ENCODE measurements at regions not wholly inside any gene's neighbourhood (a gene's known extent, or its start where the extent isn't known, plus 50 kb on each side); places are given as distances from the start of the nearest gene placed in this dataset.
"Not testable (repeated sequence)": the region's sequence is repeated elsewhere in the genome, so short reads cannot be mapped to it uniquely, and the experiment has no call there.

- H2AFZ ChIP-seq (ENCODE audit: low read depth, low read length): no peak overlapping the region
- no peak overlapping the region for H3K4me3 ChIP-seq (ENCODE audit: low read depth in 1 of 2, low read length in 2 of 2)
- H3K9ac ChIP-seq (ENCODE audit: low read depth, low read length): no peak overlapping the region
- TF ChIP-seq, protein P1, sequence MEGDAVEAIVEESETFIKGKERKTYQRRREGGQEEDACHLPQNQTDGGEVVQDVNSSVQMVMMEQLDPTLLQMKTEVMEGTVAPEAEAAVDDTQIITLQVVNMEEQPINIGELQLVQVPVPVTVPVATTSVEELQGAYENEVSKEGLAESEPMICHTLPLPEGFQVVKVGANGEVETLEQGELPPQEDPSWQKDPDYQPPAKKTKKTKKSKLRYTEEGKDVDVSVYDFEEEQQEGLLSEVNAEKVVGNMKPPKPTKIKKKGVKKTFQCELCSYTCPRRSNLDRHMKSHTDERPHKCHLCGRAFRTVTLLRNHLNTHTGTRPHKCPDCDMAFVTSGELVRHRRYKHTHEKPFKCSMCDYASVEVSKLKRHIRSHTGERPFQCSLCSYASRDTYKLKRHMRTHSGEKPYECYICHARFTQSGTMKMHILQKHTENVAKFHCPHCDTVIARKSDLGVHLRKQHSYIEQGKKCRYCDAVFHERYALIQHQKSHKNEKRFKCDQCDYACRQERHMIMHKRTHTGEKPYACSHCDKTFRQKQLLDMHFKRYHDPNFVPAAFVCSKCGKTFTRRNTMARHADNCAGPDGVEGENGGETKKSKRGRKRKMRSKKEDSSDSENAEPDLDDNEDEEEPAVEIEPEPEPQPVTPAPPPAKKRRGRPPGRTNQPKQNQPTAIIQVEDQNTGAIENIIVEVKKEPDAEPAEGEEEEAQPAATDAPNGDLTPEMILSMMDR (IDR thresholded peaks at IDR 0.05; ENCODE audit: borderline replicate concordance, extremely low read depth, low read length, poor library complexity, severe bottlenecking): no peak
- no peak for TF ChIP-seq EZH2 (IDR thresholded peaks at IDR 0.05; ENCODE audit: borderline replicate concordance, low read depth, low read length, severe bottlenecking)
- no peaks in the 10 kb centered on the region for H3K4me1 ChIP-seq (ENCODE audit: insufficient read depth, low read length)
- no peak overlapping the region for H3K27ac ChIP-seq (ENCODE audit: low read length)
- ATAC-seq (ENCODE audit: insufficient read depth, low read depth): no peak
- no peaks in the 10 kb centered on the region for H3K27me3 ChIP-seq (ENCODE audit: insufficient read depth, low read length, poor library complexity)
- H3K36me3 ChIP-seq (ENCODE audit: insufficient read depth, low read length): no peaks in the 10 kb centered on the region
- H4K20me1 ChIP-seq (ENCODE audit: insufficient read depth, low read length): no peaks in the 10 kb centered on the region
- no peak overlapping the region for H3K4me2 ChIP-seq (ENCODE audit: insufficient read depth, low read length)
- no peaks in the 10 kb centered on the region for H3K79me2 ChIP-seq (ENCODE audit: insufficient read depth, low read length)
- no peaks in the 10 kb centered on the region for H3K9me3 ChIP-seq (ENCODE audit: insufficient read depth, low read length, severe bottlenecking)
- no peak for DNase-seq
These were observed 362.8 kb upstream of the ZNF462 start for GRCh38 chr9:106500171-106500570.

DNA sequence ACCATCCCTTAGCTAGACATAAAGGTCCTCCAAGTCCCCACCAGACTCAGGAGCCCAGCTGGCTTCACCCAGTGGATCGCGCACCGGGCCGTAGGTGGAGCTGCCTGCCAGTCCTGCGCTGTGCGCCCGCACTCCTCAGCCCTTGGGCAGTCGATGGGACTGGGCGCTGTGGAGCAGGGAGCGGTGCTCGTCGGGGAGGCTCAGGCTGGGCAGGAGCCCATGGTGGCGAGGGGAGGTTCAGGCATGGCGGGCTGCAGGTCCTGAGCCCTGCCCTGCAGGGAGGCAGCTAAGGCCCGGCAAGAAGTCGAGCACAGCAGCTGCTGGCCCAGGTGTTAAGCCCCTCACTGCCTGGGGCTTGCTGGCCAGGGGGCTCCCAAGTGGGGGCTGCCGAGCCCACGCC, 361.8 kb upstream of the ZNF462 start:
- not testable (repeated sequence) for ATAC-seq (ENCODE audit: insufficient read depth, low read depth); H3K4me1 ChIP-seq (ENCODE audit: insufficient read depth, low read length); H3K9me3 ChIP-seq (ENCODE audit: insufficient read depth, low read length, severe bottlenecking); H3K4me3 ChIP-seq (ENCODE audit: low read depth in 1 of 2, low read length in 2 of 2); H3K27ac ChIP-seq (ENCODE audit: low read length); H3K4me2 ChIP-seq (ENCODE audit: insufficient read depth, low read length); H4K20me1 ChIP-seq (ENCODE audit: insufficient read depth, low read length); H3K36me3 ChIP-seq (ENCODE audit: insufficient read depth, low read length); H2AFZ ChIP-seq (ENCODE audit: low read depth, low read length); H3K79me2 ChIP-seq (ENCODE audit: insufficient read depth, low read length); H3K27me3 ChIP-seq (ENCODE audit: insufficient read depth, low read length, poor library complexity); H3K9ac ChIP-seq (ENCODE audit: low read depth, low read length); DNase-seq

GRCh38 chr9:106502930-106503329, 360.0 kb upstream of the ZNF462 start:
- no peaks in the 10 kb centered on the region for H3K9me3 ChIP-seq (ENCODE audit: insufficient read depth, low read length, severe bottlenecking)
- H3K27ac ChIP-seq (ENCODE audit: low read length): no peak overlapping the region
- no peaks in the 10 kb centered on the region for H3K79me2 ChIP-seq (ENCODE audit: insufficient read depth, low read length)
- no peak for ATAC-seq (ENCODE audit: insufficient read depth, low read depth)
- H2AFZ ChIP-seq (ENCODE audit: low read depth, low read length): no peak overlapping the region
- H4K20me1 ChIP-seq (ENCODE audit: insufficient read depth, low read length): no peaks in the 10 kb centered on the region
- H3K9ac ChIP-seq (ENCODE audit: low read depth, low read length): no peak overlapping the region
- no peaks in the 10 kb centered on the region for H3K27me3 ChIP-seq (ENCODE audit: insufficient read depth, low read length, poor library complexity)
- TF ChIP-seq, protein P1 (IDR thresholded peaks at IDR 0.05; ENCODE audit: borderline replicate concordance, extremely low read depth, low read length, poor library complexity, severe bottlenecking): no peak
- TF ChIP-seq EZH2 (IDR thresholded peaks at IDR 0.05; ENCODE audit: borderline replicate concordance, low read depth, low read length, severe bottlenecking): no peak
- H3K4me2 ChIP-seq (ENCODE audit: insufficient read depth, low read length): no peak overlapping the region
- no peak for DNase-seq
- H3K4me3 ChIP-seq (ENCODE audit: low read depth in 1 of 2, low read length in 2 of 2): no peak overlapping the region
- H3K36me3 ChIP-seq (ENCODE audit: insufficient read depth, low read length): no peaks in the 10 kb centered on the region
- no peaks in the 10 kb centered on the region for H3K4me1 ChIP-seq (ENCODE audit: insufficient read depth, low read length)

DNA sequence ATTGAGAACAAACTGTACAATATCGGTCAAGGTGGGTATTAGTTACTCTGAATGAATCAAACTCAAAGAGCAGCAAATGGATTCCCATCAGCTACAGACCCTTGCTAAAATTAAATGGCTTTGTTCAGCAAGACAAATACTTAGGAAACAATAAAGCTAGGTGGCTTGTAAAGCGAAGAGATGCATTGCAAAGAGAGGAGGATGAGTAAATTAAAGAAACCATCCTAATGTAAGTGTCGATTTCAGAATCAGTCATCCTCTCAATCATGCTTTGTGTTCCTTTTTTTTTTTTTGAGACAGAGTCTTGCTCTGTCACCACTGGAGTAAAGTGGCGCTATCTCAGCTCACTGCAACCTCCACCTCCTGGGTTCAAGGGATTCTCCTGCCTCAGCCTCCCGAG, 359.2 kb upstream of the ZNF462 start:
- H3K27ac ChIP-seq (ENCODE audit: low read length): no peak overlapping the region
- no peaks in the 10 kb centered on the region for H3K36me3 ChIP-seq (ENCODE audit: insufficient read depth, low read length)
- DNase-seq (no peak), ATAC-seq (ENCODE audit: insufficient read depth, low read depth) (no peak)
- H2AFZ ChIP-seq (ENCODE audit: low read depth, low read length): no peak overlapping the region
- H4K20me1 ChIP-seq (ENCODE audit: insufficient read depth, low read length): no peaks in the 10 kb centered on the region
- no peaks in the 10 kb centered on the region for H3K27me3 ChIP-seq (ENCODE audit: insufficient read depth, low read length, poor library complexity)
- H3K79me2 ChIP-seq (ENCODE audit: insufficient read depth, low read length): no peaks in the 10 kb centered on the region
- H3K9ac ChIP-seq (ENCODE audit: low read depth, low read length): no peak overlapping the region
- H3K4me2 ChIP-seq (ENCODE audit: insufficient read depth, low read length): no peak overlapping the region
- no peaks in the 10 kb centered on the region for H3K4me1 ChIP-seq (ENCODE audit: insufficient read depth, low read length)
- no peaks in the 10 kb centered on the region for H3K9me3 ChIP-seq (ENCODE audit: insufficient read depth, low read length, severe bottlenecking)
- TF ChIP-seq, protein P1 (IDR thresholded peaks at IDR 0.05; ENCODE audit: borderline replicate concordance, extremely low read depth, low read length, poor library complexity, severe bottlenecking): no peak
- TF ChIP-seq EZH2 (IDR thresholded peaks at IDR 0.05; ENCODE audit: borderline replicate concordance, low read depth, low read length, severe bottlenecking): no peak
- no peak overlapping the region for H3K4me3 ChIP-seq (ENCODE audit: low read depth in 1 of 2, low read length in 2 of 2)

All from DND-41 (cell line).